AML-193 (cell line): ENCODE measurements at regions not wholly inside any gene's neighbourhood (a gene's known extent, or its start where the extent isn't known, plus 50 kb on each side); places are given as distances from the start of the nearest gene placed in this dataset.
"Not testable (repeated sequence)": the region's sequence is repeated elsewhere in the genome, so short reads cannot be mapped to it uniquely, and the experiment has no call there.

Experiments used
- DNase-seq, 2 experiments: peaks; one replicate each; lab custom pipeline; 2025; lab: John Stamatoyannopoulos, UW

DNA sequence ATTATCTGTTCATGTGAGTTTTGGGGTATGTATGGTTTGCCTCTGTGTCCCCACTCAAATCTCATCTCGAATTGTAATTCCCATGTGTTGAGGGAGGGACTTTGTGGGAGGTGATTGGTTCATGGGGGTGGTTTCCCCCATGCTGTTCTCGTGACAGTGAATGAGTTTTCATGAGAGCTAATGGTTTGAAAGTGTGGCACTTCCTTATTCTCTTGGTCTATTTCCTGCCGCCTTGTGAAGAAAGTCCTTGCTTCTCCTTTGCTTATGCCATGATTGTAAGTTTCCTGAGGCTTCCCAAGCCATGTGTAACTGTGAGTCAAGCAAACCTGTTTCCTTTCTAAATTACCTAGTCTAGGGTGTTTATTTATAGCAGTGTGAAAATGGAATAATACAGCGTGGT lies 128.1 kb upstream of the HS3ST4 start:
- DNase-seq: no peak

DNA sequence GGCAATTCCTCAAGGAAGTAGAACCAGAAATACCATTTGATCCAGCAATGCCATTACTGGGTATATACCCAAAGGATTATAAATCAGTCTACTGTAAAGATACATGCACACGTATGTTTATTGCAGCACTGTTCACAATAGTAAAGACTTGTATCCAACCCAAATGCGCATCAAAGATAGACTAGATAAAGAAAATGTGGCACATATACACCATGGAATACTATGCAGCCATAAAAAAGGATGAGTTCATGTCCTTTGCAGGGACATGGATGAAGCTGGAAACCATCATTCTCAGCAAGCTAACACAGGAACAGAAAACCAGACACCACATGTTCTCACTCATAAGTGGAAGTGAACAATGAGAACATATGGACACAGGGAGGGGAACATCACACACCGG lies 130.0 kb upstream of the HS3ST4 start:
- DNase-seq: not testable (repeated sequence)

DNA sequence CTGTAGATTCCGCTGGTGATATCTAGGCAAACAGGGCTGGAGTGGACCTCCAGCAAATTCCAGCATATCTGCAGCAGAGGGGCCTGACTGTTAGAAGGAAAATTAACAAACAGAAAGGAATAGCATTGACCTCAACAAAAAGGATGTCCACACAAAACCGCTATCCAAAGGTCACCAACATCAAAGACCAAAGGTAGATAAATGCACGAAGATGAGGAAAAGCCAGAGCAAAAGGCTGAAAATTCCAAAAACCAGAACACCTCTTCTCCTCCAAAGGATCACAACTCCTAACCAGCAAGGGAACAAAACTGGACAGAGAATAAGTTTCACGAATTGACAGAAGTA lies 134.8 kb upstream of the HS3ST4 start:
- DNase-seq: not testable (repeated sequence)

DNA sequence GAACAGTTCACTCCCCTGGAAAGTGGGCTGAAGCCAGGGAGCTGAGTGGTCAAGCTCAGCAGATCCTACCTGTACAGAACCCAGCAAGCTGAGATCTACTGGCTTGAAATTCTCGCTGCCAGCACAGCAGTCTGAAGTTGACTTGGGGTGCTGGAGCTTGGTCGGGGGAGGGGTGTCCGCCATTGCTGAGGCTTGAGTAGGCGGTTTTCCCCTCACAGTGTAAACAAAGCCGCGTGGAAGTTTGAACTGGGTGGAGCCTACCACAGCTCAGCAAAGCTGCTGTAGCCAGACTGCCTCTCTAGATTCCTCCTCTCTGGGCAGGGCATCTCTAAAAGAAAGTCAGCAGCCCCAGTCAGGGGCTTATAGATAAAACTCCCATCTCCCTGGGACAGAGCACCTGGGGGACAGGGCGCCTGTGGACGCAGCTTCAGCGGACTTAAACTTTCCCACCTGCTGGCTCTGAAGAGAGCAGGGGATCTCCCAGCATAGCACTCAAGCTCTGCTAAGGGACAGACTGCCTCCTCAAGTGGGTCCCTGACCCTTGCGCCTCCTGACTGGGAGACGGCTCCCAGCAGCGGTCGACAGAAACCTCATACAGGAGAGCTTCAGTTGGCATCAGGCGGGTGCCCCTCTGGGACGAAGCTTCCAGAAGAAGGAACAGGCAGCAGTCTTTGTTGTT lies 135.3 kb upstream of the HS3ST4 start:
- not testable (repeated sequence) for DNase-seq

DNA sequence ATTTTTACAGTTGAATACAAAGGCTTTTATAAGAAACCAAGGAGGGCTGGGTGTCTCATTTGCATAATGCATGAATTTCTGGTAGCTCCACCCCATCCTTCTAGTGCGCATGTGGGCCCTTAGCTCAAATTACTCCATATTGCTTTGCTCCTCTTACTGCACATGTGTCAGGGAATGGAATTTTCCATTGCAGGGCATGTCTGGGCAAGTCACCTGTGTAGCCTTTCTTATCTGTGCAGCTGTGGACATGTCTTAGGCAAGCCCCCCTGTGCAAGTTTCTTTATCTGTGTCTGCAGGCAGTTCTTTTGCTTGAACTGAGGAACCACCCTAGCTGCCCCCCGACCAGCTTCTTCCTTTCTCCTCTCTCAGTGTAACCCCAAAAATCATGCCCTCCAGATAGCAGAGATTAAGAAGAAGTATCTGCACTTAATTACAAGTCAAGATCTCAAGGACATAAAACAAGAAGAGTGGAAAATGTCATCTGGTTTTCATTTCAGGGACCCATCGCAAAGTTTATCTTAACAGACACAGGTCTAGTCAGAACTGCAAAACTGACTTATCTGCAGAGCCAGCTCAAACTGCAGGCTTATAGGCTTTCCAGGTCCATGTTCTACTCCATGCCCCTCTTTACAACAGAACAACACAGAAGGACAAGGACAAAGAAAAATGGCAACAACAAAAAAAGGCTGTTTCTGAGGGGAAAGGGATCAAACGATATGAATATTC lies 137.9 kb upstream of the HS3ST4 start:
- no peak for DNase-seq

DNA sequence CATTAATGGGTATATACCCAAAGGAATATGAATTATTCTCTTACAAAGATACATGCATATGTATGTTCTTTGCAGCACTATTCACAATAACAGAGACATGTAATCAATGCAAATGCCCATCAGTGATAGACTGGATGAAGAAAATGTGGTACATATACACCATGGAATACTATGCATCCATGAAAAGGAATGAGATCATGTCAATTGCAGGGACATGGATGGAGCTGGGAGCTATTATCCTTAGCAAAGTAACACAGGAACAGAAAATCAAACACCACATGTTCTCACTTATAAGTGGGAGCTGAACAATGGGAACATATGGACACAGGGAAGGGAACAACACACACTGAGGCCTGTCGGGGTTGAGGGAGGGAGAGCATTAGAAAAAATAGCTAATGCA lies 141.1 kb upstream of the HS3ST4 start:
- no peak for DNase-seq

DNA sequence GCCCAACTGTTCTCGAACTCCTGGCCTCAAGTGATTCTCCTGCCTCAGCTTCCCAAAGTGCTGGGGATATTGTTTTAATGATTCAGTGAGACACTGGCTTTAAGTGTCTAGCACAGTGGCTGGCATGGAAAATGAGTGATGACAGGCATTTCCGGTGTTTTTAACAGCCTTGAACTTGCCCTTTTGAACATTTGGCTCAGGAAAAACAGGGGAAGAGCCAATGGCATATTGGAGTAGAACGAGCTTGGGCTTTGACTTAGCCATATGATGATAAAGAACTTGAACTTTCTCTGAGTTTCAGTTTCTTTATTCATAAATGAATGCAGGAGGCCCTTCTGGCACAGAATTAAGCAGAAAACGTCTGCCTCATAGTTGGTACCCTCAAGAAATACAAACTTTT lies 145.0 kb upstream of the HS3ST4 start:
- DNase-seq: no peak

DNA sequence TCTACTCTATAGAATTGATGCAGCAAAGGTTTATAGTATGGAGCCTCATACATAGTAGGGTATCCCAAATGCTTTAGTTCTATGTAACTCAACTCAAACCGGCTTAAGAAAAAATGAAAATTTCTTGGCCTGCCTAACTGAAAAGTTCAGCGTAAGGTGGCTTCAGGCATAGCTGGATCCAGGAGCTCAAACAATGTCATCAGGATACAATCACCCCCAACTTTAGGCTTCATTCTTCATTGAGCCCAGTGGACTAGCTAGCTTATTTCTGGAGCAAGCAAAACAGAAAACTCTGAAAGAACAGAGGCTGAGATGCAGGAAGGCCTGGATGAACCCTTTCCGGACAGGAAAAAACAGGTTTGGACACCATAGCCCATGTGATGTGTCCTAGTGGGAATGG lies 147.5 kb upstream of the HS3ST4 start:
- DNase-seq: no peak

DNA sequence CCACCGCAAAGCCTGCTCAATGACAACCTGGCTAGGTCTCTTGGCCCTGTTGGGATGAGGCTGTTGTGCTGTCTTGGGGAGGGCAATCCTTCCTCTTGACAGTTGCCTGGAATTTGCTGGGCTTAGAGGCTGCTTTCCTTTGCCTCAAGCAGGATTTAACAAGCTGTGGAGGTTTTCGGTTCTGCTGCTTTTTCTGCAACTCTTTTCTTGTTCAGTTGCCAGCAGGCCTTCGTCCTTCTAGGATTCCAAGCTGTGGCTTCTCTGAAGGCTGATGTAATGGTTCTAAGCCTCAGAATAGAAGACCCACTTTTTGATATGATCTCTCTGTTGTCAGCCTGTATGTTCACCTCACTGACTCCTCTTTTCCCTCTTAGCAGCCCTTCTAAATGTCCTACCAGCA lies 149.5 kb upstream of the HS3ST4 start:
- no peak for DNase-seq

DNA sequence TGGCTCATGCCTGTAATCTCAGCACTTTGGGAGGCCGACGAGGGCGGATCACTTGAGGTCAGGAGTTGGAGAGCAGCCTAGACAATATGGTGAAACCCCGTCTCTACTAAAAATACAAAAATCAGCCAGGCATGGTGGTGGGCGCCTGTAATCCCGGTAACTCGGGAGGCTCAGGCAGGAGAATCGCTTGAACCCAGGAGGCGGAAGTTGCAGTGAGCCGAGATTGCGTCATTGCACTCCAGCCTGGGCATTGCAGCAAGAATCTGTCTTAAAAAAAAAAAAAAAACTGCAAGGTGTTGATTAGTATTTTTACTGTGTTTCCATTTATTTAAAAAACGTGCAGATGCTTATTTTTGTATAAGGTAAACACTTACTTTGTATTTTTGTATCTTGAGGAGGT lies 152.0 kb upstream of the HS3ST4 start:
- DNase-seq: not testable (repeated sequence)

DNA sequence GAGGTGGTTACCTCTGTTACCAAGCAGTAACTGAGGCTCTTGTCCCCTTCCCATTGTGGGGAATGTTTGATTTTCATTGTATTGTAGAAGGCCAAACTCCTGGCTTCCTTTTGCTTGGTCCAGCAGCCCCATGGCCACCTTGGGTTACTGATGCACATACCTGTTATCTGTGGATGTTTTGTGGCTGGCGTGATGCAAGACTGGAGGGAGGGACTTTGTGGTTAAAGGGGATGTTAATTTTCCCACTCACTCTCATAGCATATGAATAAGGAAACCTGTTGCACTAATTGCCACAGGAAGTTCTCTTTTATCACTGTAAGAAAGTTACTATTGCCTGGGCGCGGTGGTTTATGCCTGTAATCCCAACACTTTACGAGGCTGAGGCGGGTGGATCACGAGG lies 168.6 kb upstream of the HS3ST4 start:
- no peak for DNase-seq

DNA sequence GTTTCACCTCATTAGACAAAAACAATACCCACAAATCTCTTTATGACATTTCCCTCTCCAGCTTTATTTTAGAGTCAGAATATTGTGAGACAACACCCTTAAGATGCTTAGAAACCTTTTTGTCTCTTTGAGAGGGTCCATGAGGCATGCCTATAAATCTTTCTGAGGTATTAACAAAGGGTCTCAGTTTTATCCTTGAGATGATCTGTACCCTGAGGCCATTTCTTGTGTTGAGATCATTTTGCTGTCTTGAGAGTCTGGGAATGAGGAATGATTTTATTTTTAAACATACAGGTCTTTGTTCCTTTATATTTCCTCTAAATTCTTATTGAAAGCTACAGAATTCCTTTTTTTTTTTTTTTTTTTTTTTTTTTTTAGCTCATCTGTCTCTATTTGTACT lies 179.7 kb upstream of the HS3ST4 start:
- no peak for DNase-seq

DNA sequence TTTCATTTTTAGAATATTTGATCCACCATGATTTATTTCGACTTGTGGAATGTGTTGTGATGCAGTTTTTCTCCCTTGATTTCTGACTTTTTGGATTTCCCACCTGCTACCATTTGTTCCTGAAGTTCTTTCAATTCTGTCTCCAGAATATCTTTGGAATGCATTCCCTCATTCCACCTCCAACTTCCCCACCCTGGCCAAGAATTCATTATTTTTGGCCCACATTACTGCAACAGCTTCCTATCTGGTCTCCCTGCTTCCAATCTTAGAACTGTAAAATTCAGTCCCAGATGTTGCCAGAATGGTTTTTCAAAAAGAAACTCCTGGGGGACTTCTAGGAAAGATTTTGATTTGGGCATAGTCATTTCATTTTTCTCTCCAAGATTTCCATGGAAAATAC lies 182.3 kb upstream of the HS3ST4 start:
- no peak for DNase-seq

DNA sequence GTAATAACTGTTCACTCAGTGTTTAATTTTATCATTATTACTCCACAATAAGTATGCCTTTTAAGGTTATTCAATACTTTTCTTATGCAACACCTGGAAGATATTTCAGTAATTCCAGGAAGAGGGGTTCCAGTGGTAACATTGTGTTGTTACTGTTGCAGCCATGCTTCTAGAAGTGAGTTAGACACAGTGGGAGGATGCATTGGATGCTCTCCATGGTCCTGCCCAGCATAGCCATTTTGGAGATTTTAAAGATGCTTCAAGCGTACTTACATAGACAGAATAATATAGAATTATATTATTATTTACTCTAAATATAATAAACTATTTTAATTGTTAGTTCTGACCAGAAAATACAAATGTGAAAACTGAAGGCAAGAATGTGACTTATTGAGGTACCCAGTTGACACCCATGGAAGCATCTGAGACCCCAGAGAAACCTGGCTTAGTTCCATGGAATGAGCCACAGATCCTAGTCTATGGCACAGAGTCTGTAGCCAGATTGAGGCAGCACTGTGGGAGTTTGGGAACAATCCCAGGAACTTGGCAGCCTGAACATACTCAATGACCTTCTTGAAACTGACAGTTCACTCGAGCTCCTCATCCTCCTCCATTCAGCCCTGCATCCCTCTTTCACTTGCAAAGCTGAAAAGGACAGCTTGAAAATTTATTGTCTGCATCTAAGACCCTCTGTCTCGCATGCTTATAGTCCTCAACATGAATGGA lies 190.1 kb upstream of the HS3ST4 start:
- no peak for DNase-seq

DNA sequence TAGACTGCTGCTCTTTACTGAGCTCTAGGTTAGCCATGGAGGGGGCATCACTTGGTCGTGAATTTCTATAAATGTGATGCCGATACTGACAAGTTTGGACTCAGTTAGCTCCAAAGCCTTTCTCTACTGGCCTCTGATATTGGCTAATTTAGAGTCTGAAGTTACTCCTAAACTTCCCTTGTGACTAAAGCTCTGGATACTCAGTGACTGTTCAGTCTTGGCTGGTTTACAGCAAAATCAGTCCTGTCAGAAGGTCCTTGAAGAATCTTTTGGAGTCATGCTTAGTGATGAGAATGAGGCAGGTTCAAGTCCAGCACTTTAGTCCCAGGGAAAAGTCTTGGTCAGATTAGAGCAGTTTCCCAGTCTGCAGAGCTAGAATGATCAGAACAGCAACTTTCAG lies 197.5 kb upstream of the HS3ST4 start:
- no peak for DNase-seq

DNA sequence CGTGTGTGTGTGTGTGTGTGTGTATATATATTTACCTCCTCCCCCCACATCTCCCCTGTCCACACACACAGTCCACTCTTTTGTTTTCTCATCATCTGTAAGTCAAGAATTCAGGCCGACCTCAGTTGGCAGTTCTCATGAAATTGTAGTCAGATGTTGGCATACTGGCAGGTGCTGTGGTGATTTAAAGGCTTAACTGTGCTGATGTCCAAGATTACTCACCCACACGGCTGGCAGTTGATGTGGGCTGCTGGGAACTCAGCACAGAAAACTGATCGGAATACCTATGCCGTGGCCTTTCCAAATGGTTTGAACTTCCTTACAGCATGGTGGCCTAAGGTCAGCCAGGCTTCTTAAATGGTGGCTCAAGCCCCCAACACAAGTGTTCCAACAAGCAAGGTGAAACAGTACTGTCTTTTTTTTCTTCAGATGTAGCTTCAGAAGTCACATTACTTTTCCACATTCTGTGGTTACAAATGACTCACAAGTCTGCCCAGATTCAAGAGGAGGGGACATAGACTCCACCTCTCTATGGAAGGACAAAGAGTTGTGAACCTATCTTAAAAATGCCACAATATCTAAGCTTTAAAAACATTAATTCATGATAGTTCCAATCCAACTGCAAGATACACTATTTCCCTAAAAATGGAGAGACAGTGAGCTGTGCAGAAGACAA lies 198.5 kb upstream of the HS3ST4 start:
- DNase-seq: no peak

DNA sequence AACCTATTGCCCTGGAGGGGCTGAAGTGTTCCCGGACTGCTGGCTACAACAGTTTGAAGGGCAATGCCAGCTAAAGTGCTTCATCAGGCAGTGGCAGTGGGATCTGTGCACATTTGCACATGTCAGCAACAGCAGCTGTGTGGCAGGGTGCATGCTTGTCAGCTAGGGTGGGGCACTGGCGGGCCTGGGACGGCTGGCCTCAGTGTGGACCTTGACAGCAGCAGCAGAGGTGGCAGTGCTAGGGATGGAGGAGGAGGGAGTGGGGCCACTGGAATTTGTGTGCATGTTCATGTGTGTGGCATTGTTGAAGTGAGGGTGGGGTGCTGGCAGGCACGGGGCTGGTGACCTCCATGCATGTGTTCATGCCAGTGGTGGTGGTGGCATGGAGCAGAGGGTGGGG lies 203.3 kb upstream of the HS3ST4 start:
- no peak for DNase-seq

DNA sequence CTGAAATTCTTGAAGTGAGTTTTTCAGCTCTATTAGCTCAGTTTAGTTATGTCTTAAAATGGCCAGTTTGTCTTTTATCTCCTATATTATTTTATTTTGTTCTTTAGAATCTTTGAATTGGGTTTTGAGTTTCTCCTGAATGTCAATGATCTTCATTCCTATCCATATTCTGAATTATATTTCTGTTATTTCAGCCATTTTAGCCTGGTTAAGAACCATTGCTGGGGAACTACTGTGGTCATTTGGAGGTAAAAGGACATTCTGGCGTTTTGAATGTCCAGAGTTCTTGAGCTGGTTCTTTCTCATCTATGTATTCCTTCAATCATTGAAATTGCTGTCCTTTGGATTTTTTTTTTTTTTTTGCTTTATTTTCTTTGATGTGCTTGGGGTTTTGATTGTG lies 203.9 kb upstream of the HS3ST4 start:
- DNase-seq: no peak

DNA sequence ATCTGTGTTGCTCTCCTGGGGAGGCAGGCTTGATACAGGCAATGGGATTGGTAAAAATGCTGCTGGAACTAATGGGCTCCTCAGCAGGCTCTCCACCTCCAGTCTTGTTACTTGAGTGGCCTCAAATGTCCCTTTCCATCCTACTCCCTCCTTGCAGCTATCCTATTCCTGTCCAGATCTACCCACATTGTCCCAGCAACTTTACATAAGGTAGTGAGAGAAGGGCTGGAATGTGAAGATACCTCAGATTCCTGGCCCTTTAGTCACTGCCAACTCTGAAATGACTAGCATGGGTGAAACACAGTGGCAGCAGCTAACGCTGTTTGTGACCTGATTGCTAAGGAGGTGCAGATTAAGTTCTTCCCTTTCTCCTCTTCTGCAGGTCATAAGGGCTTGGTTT lies 210.1 kb upstream of the HS3ST4 start:
- DNase-seq: no peak

DNA sequence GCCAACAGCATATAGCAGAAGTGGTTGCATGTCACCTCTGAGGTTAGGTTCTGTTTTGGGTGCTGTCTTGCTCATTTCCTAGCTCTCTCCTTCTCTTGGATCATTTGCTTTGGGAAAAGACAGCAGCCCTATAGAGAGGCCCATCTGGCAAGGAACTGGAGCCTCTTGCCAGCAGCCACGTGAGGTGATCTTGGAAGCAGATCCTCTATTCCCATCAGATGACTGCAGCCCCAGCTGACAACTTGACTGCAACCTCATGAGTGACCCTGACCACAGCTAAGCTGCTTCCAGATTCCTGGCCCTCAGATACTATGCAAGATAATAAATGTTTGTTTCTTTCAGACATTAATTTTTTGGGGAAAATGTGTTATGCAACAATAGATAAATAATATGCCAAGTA lies 213.3 kb upstream of the HS3ST4 start:
- DNase-seq: no peak

DNA sequence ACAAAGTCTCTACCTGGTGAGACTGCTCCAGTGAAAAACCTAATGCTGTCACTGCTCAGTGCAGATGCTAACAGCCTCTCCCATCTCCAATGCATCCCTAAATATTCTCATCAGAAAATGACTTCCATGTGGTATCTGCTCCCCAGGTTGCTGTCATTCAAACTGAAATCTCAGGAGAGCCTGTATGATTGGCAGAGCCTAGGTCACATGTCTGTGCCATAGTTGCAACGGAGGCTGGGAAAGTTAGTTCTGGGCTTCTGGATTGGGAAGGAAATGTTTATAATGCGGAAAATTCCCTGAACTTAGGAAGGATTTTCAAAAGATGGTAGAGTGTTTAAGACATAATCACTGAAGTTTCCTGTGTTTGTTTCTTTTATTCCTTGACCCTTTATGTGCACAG lies 206.4 kb upstream of the ZKSCAN2 start:
- DNase-seq: no peak

DNA sequence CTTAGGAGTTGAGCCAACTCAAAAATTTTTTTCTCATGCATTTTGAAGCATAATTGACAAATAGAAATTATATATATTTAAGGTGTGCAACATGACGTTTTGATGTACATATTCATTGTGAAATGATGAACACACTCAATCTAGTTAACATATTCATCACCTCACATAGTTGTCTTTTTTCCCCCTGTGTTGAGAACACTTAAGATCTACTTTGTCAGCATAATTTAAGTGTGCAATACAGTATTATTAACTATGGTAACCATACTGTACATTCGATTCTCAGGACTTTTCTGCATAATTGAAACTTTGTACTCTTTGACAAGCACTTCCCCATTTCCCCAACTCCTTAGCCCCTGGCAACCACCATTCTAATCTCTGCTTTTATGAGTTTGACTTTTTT lies 192.2 kb upstream of the ZKSCAN2 start:
- no peak for DNase-seq

DNA sequence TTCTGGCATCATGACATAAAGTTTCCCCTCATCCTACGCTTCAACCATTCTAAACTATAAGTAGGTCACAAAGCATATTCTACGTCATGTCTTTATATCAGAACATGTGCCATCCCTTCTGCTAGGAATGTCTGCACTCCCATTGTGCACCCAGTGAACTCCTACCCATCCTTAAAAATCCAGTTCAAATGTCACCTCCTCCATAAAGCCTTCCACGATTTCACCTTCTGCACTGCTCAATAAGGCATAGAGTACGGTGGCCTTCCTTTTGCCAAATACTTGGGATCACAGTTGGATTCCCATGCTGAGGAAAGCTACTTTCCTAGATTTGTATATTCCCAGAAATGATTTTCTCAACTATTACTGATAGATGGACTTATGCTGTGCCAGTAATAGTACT lies 186.3 kb upstream of the ZKSCAN2 start:
- no peak for DNase-seq
